Mucosa of gallbladder (tissue), 1 donor: ENCODE measurements at regions not wholly inside any gene's neighbourhood (a gene's known extent, or its start where the extent isn't known, plus 50 kb on each side); places are given as distances from the start of the nearest gene placed in this dataset.
"Not testable (repeated sequence)": the region's sequence is repeated elsewhere in the genome, so short reads cannot be mapped to it uniquely, and the experiment has no call there.

ENCODE experiments used
- DNase-seq: peaks from one replicate; pipeline ENCODE4 v3.0.0-alpha.2; 2020; ENCODE audit warnings: low spot score
- donor health status: DM: no; HTN: no; CAD: no.

DNA sequence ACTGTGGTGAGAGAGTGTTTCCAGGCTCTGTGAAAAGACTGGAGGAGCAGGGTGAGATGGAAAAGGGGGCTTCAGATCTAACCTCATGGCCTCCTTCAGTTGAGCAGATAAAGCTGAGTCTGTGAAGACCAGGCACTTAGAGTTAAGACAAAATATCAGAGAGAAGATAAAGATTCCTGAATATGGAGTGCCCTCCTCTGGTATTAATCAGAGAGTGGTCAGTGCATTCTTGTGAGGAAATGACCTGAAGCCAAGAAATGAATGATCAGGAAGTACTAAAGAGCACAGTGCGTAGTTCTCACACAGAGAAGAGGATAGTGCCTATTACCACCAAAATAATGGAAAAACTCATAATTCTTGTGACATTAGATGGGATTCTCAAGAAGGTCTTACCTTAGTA, 1417.0 kb upstream of the ACO1 start:
- DNase-seq, result no peak

DNA sequence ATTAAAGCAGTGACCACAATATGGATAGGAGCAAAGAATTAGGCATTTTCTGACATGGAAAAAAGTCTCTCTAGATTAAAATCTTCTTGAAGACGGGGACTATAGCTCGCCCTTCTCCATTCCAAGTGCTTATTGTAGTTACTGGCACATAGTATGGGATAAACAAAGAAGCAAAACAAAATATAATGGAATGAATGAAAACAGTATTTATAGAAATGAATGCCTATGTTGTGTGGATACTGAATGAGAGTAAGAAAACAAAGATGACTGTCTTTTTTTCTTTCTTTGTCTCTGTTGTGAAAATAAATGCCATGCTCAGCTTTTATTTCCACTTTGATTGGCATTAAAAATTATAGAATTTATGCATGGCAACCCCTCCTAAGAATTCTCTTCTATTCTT, 1414.3 kb upstream of the ACO1 start:
- no peak for DNase-seq

DNA sequence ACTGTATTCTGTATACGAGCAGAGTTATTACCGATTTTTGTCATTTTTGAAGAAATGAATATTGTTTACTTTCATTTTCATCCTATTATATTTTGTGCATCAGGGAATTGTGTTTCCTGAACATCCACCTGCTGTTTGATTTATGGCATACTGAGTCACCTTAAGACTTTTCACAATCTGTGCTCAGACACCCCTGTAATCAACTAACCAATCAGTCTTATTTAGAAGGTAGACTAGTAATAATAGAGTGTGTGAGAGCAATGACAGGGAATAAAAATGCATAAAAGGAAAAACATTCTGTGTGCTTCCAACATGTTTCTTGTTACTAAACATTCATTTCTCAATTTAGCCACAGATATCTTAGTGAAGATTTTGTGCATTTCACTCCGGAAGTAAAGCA, 1413.6 kb upstream of the ACO1 start:
- DNase-seq, result no peak

DNA sequence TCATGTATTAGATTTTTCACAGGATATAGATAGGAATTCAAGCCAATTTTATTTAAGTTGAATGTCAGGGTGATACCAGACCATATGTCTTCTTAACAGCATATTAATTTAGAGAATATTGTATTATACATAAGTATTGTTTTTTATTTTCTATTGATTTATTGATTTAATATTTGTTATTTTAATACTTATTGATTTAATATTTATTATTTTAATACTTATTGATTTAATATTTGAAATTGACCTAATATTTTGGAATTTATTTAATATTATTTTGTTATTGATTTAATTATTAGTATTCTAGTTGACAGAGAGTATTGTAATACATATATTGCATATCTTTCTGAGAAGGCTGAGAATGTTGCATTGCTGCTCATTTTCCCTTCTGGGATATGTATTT, 1411.8 kb upstream of the ACO1 start:
- DNase-seq, result no peak

DNA sequence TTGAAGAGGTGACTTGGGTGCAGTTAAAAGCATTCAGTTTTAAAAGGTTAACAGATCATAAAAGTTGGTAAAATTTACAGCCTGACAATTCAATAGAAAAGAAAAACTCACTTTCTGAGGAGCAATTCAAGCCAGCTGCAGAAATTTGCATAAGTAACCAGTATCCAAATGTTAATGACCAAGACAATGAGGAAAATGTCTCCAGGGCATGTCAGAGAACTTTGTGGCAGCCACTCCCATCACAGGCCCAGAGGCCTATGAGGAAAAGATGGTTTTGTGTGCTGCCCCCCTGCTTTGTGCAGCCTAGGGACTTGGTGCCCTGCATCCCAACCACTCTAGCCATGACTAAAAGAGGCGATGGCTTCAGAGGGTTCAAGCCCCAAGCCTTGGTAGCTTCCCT, 1406.5 kb upstream of the ACO1 start:
- DNase-seq, result no peak

DNA sequence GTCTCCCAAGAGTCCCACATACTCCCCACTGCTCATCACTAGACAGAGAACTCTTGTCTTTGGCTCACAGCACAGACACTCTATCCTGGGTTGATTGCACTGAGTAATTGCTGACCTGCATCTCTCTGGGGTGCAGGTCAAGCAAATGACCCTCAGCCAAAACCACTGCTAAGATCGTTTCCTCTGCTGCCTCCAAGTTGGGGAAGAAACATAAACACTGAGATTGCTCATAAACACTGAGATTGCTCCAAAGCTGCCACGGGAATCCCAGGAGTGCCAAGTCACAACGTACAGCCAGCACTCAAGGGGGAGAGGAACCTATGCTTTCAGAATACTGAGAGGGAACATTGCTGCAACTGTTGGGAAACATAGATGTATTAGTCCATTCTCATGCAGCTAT, 1402.1 kb upstream of the ACO1 start:
- DNase-seq, result no peak

DNA sequence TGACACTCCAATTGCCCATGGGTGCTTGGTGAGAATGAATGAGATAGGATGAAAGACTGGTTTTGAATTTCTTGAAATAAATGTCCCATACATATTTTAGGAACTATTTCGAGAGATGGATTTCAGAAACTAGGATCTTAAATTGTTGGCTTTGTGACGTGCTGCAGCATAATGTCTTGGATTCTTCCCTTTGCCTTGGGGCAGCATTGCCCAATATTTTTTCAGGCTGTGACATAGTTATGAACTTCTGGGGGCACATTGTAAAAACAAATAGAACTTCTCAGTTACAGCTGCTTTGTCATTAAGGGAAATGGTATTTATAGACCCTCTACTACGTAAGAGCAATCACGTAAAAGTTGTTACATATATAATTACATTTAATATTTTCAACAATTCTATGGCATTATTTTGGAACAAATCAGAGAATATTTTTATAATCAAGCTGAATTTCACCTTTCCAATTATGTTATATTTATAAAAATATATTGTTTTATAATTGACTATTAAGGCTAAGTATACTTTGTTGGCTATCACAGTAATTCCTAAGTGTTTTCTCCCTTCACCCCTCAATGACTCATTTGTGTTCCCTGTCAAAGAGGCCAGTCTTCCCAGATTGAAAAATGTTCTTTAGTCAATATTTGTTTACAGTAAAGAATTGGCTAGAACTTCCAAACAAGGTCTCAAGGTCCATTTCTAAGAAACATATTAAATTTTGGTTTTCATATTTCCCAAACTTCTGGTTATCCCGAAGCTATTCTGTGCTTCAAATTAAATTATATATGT, 1388.3 kb upstream of the ACO1 start:
- no peak for DNase-seq

DNA sequence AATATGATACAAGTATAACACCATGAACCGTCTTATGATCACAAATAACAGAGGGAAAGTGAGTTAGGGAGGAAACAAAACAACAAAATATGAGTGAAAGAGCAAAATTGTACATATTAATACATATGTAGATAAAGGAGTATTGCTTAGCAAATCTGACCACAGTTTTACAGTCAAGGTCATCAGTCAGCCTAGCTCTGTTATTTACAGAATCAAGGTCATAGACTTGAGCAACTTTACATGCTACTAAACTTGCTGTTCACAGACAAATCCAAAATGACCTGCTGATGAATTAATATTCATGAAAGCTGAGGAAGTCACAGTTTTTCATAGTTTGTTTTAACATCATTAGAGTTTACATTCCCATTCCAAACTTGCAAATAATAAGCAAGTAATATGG, 1387.7 kb upstream of the ACO1 start:
- DNase-seq, result no peak

DNA sequence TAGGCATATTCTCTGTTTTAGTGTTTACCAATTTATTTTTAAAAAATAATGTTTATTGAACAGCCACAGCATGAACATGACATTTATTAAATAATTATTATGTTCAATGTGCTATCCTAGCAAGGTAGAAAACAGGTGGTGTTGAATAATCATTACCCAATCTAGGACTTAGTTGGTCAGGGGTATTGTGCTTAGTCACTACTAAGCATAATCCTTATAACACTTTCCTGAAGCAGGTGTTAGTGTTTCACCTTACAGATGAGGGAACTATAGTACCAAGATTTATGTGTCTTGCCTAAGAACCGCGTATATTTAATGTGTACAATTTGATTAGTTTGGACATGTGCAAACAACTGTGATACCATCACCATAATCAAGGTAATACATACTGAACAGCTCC, 1387.2 kb upstream of the ACO1 start:
- no peak for DNase-seq

DNA sequence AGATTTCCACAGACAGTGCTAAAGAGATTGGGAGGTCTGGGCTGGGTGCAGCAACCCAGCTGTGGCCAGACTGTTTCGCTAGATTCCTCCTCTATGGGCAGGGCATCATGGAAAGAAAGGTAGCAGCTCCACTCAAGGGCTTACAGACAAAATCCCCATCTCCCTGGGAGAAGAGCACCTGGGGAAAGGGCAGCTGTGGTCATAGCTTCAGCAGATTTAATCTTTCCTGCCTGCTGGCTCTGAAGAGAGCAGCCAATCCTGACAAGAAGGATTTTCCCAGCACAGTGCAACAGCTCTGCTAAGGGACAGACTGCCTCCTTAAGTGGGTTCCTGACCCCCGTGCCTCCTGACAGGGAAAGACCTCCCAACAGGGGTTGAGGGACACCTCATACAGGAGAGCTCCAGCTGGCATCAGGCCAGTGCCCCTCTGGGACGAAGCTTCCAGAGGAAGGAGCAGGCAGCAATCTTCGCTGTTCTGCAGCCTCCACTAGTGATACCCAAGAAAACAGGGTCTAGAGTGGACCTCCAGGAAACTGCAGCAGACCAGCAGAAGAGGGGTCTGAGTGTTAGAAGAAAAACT, 1379.3 kb upstream of the ACO1 start:
- DNase-seq, result no peak

DNA sequence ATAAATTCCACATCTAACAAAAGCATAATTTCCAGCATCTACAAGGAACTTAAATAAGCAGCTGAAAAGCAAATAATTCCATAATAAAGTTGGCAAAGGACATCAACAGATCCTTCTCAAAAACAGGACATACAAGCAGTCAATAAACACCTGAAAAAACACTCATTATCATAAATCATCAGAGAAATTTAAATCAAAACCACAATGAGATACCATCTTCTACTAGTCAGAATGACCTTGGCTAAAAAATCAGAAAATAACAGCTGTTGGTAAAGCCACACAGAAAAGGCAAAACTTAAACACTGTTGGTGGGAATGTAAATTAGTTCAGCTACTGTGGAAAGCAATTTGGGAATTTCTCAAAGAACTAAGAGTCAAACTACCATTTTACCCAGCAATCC, 1371.1 kb upstream of the ACO1 start:
- no peak for DNase-seq

DNA sequence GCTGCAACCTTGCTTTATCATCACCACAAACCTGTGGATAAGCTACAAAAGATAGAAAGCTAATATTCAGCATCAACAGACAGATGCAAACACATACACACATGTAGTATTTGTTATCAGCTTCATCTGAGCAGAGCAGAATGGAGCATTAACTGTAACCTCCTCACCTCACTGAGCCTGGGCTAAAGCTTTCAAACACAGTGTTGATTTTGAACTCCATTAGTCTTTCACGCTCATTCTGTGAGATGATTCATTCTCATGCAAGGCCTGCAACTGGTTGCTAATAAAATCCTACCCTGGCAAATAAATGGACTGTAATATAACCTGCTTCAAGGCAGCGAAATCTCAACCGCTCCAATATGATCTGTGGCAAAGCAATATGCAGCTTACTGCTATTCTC, 1360.6 kb upstream of the ACO1 start:
- DNase-seq, result no peak

DNA sequence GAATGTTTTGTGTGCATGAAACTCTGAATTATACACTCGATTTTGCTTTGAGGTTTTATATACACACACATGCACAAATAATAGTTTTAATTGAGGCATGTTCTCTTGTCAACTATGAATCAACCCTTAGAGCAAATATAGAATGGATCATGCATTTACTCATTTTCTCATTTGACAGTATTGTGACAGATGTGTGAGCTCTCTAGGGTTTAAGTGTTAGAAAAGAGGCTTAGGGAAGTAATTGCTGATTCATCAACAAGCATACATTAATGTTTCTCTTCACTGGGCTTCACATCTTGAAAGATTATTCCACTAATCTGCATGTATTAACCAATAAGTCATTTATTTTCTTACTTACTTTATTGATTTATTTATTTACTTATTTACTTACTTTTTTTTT, 1356.8 kb upstream of the ACO1 start:
- no peak for DNase-seq

DNA sequence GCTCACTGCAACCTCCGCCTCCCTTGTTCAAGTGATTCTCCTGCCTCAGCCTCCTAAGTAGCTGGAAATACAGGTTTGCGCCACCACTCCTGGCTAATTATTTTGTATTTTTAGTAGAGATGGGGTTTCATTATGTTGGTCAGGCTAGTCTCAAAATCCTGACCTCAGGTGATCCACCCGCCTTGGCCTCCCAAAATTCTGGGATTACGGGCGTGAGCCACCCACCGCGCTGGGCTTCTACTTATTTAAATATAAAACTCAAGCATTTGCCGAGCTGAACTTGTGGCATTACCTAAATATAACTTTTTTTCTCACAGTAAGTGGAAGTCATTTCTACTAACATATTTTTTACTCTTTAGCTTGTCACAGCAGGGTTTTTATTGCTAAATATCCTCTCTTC, 1356.3 kb upstream of the ACO1 start:
- no peak for DNase-seq

DNA sequence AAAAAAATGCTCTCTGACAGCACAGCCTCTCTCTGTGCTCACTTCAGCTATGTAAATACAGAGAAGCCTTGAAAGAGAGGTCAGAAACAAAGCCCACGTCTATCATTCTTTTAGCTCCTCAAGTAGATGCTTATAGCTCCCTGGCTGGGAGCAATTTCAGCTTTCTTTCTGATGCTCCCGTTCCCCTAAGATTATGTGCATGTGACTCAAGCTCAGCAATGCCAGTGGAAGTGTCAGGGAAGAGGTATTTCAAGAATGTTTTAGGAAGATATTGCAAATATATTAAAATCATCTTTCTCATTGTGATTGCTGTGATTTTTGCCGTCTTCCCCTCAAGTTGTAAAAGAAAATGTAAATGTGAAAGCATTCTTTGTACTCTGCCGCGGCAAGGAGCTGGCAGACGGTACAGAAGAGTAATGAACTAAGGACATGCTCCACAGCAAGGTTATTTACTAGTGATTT, 1353.7 kb upstream of the ACO1 start:
- DNase-seq, result no peak

DNA sequence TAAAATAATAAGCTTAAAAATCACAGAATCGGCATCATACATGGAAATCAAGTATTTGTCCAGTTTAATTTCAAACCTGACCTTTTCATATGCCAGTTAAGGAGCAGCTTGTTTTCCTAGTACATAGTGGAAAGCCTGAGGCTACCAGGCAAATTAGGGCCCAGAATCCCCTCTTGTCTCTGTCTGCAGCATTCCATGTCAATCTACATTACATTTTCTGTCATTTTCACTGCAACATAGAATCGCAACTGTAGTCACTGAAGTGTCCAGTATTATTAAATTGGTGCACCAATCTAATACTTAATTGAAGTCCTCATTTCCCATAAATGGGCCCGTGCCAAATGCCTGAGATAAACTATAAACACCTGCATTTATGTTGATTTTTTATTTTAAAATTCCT, 1352.2 kb upstream of the ACO1 start:
- no peak for DNase-seq

DNA sequence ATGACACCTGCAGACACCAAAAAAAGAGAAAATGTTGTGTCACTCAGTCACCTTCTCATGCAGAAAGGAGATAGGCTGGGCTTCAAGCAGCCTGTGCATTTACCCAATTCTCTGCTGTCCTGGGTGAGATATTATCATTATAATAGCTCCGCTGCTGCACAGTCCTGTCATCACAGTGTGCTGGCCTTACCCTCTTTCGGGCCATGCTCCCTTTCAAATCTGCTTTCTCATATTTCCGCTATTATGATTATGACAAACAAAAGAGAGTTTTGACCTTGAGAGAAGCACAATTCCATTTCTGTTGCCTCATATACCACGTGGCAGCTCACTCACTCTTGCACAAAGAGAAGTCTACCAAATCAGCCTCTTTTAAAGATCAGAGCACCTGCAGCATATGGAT, 1350.1 kb upstream of the ACO1 start:
- no peak for DNase-seq

DNA sequence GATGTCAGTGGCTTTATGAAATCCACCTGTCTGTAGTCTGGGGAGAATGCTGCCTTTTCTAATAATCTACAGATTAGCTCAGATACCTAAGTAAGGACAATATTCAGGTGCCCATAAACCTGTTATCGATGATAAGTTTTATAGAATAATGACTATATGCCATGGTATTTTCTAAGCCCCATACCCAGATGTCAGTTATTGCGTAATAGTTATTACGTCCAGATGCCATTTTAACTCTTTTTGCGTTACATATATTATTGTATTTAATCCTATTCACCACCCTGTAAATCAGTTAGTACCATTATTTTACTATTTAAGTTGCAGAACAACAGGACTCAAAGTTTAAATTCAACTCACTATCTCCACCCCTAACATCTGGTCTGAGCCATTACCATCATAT, 1343.9 kb upstream of the ACO1 start:
- DNase-seq, result no peak

DNA sequence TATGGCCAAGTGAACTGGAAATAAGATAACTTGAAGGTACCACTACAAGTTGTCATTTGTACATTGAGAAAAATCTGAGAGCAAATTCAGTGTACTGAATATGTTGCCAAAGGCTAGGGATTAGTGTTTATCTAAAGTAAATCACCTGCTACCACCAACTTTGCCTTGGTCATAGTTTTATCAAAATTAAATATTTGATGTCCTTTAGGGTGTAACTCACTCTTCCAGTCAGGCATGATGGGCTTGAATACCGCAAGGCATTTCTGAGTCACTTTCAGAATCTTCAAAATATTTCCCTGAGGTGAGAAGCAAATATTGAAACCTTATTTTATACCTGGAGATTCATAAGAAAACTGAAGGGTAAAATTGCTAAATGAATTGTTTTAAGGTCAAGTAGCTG, 1338.6 kb upstream of the ACO1 start:
- DNase-seq, result peak; percentile 18

DNA sequence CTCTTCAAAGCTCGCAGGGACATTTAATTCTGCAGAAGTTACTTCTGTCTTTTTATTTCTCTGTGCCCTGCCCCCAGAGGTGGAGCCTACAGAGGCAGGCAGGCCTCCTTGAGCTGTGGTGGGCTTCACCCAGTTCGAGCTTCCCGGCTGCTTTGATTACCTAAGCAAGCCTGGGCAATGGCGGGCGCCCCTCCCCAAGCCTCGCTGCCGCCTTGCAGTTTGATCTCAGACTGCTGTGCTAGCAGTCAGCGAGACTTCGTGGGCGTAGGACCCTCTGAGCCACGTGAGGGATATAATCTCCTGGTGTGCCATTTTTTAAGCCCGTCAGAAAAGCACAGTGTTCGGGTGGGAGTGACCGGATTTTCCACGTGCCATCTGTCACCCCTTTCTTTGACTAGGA, 1322.9 kb upstream of the ACO1 start:
- not testable (repeated sequence) for DNase-seq

DNA sequence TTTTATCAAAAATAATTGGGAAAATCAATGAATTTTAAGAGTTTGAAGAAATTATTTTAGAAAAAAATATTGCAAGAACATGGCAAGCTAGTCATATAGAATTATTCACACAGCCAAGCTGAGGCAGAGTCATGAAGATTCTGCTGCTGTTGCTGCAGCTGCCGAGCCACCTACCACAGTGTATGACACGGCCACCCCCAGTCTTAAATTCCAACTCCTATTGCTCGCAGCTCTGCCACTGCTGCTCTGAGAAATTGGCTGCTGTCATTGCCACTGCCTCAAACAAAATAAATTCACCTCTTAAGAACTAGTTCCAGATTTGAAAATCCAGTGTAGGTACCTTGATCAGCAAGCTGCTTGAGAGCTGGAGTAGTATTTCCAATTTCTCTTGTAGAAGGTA, 1318.8 kb upstream of the ACO1 start:
- no peak for DNase-seq

DNA sequence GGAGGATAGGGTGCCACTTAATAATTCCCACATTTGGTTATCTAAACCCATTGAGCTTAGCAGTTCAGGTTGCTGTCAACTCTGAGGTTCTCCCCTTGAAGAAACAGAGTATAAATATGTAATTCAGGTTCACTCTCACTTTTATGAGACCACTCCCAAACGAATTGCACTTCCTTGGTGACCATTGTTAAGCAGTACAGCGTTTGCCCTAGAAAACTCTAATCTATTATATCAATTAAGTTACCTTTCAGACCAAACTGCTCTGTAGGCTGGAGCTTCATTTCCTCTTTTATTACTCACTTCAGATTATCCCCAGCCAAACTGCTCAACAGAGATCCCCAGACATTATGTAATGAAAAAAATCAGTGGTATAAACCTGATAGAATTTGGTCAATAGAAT, 1317.0 kb upstream of the ACO1 start:
- no peak for DNase-seq

DNA sequence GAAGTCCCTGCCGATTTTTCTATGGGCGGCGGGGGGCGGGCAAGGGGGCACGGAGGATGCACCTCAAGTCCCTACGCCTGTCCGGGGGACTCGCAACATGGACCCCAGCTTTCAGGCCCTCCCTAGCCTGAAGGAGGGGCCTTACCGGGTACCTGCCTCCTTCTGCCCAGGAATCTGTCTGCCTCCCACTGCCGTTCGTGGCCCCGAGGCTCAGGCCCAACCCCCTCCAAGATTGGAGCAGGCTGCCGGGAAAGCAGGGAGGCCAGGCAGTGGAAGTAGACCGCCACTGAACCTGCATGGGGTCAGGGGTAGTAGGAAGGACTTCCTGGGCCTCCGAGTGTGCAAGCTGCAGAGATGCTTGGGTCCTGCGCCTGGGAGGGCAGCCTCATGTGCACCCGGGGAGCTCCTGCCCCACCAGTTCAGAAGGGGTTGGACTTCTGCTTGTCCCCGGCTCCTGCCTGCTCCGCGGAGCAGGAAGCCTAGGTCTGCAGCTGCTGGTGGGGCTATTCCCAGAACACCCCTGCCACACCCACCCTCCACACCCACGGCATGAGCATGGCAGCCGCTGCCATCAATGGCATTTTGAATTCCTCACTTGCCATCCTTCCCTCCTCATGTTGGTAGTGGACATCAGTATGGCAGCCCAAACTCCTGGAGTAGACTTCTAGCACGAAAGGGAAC, 1312.7 kb upstream of the ACO1 start:
- DNase-seq, result no peak
